ACHN (cell line): ENCODE measurements at regions not wholly inside any gene's neighbourhood (a gene's known extent, or its start where the extent isn't known, plus 50 kb on each side); places are given as distances from the start of the nearest gene placed in this dataset.

ENCODE experiments used
- DNase-seq: peaks from one replicate; pipeline ENCODE4 v3.0.0-alpha.2; 2015
- in situ Hi-C: cut with HindIII; loops from 2 replicates; pipeline ENCODE4 v1.10.0; 2017; ENCODE audit warnings: low sequenced_read_pairs, low pct_ligation_motif_present, low pct_unique_long_range_greater_than_20kb

- DNase-seq: no peak
- in situ Hi-C loops: no loop called here
Observed at GRCh38 chr9:86541014-86541570, 186.9 kb upstream of the TUT7 start.

DNA sequence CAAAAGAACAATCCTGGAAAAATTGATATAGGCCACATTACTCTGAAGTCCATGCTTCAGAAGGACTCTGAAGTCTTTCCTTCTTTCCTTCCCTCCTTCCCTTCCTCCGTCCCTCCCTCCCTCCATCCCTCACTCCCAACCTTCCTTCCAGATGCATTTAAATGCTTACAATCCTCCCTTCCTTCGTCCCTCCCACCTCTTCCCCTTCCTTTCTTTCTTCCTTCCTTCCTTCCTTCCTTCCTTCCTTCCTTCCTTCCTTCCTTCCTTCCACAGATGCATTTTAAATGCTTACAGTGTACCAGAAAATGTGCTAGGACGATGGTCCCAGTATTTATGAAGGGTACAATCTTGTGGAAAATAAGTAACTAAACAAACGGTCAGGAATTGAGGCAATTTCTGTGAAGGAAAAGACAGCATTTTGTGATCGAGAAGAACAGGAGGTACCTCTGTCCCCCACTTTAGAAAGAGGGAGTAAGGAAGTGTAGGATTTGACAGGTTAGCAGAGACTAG, 181.3 kb upstream of the TUT7 start:
- in situ Hi-C loops: no loop called here
- DNase-seq: no peak

GRCh38 chr9:86534572-86535258, 180.5 kb upstream of the TUT7 start:
- in situ Hi-C loops: no loop called here
- no peak for DNase-seq

DNA sequence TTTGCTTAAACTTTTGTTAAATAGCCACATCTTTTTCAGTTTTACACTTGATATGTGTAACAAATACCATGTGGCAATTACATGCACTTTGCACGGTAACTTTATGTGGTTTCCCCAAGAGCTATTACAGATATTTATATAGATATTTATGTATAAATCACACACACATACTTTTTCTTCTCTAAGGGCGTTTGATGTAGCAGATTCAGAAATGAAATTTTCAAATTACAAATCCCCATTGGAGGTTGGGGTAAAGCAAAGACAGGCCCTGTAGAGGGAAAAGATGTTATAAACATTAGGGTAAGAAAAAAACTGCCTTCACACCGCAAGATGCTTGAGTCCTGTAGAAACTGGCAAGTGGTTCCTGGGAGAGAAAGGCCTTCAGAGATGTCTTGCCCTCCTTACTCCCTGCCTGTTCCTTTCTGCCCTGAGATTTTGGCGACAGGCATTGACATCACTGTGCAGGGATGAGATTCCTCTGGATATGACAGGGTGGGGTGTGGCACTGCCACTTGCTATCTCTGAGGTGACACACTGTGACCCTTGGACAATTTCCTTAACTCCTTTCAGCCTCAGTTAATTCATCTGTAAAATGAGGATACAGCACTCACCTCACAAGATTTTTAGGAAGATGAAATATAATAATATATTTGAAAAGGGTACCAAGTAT, 177.9 kb upstream of the TUT7 start:
- in situ Hi-C loops: no loop called here
- no peak for DNase-seq

GRCh38 chr9:86531273-86531970, 177.2 kb upstream of the TUT7 start:
- in situ Hi-C loops: no loop called here

GRCh38 chr9:86529496-86530275, 175.5 kb upstream of the TUT7 start:
- in situ Hi-C loops: no loop called here
- DNase-seq: no peak

More at GRCh38 chr9:86531273-86531970, 177.2 kb upstream of the TUT7 start:
- no peak for DNase-seq

DNA sequence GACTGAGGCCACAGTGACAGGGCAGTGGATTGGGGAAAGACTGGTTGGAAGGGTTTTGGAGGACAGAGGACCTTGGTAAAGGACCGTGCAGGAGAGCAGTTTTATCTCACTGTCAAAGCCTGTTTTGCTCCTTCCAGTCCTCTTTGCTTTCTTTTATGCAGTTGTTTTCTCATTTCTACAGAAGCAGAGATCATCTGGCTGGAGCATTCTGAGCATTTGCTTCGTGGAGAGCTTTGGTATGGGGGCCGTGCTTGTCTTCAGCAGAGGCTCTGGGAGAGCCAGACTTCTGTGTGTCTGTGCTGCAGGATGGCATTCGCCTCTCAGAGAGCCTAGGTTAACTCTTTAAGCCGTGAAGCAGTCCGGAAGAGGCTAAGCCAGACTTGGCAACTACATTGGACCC, 171.8 kb upstream of the TUT7 start:
- DNase-seq: no peak
- in situ Hi-C loops: no loop called here

- no peak for DNase-seq
- in situ Hi-C loops: no loop called here
Observed at GRCh38 chr9:86525182-86525581, 171.0 kb upstream of the TUT7 start.

DNA sequence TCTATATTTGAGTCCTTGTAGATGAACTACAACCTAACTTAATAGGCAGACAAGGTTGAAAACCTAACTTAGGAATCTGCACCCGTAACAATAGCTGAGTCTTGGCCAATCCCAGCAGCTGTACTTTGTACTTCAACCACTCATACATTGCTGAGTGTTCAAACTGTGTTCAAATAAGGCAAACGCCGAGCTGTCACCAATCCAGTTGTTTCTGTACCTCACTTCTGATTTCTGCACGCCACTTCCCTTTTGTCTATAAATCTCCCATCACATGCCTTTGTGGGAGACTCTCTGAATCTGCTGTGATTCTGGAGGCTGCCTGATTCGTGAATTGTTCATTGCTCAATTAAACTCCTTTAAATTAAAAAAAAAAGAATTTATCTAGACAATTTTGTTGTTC, 167.8 kb upstream of the TUT7 start:
- in situ Hi-C loops: no loop called here
- DNase-seq: no peak

DNA sequence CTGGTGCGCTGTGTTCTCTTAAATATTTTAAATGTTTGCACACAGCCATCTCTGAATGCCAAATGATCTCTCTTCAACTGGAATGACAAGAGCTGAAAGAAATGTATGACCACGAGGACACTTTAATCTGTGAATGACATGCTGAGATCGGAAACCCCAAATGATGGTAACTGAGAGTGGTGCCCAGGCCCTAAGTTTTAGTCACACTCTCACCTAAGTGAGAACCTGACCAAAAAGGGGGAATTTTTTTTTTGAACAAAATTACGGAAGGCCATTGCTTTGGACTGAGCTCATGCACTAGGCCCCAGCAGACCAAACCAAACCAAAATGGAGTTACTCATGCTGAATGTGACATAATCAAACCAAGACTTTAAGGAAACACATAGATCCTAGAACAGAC, 167.1 kb upstream of the TUT7 start:
- no peak for DNase-seq
- in situ Hi-C loops: no loop called here

DNA sequence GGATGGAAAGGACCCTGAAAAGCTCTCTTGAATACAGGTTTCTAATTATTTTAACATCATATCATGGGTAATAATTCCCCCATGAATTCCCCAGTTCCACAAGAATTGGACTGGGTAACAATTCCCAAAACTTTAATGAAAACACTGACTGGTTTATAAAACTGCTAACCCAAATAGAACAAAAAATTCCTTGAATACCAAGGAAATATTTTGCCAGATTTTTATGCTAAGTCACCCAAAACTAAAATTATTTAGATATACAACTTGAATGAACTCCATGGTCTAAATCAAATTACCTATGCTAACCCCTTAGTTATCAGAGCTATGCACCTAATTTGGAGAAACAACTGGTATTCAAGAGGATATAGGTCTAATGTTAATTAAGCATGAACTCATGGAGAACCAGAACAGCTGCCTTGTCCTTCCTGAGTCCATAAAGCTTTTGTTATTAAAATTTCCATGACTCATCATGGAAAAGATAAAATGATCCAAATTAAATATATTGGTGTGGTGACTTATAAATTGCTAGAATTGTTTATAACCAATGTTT, 164.9 kb upstream of the TUT7 start:
- in situ Hi-C loops: no loop called here
- DNase-seq: no peak

- no peak for DNase-seq
- in situ Hi-C loops: no loop called here
Observed at GRCh38 chr9:86517475-86517874, 163.3 kb upstream of the TUT7 start.

DNA sequence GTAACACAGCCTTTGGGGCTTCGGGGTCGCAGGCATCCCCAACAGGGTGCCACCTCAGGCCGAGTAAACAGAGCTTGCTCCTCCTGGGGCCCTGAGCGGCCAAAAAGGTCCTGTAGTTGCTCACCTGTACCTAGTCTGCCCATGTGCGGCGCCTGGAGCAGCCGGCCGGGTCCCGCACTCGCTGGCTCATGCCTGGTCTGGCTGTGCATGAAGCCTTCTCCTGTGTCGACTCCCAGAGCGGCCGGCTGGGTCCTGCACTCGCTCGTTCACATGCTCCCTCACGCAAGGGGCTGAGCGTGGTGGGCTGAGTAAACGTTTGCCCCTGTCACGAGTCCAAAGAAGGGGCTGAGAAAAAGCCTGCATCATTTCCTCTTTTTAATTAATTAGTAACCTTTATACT, 162.4 kb upstream of the TUT7 start:
- no peak for DNase-seq
- in situ Hi-C loops: no loop called here

DNA sequence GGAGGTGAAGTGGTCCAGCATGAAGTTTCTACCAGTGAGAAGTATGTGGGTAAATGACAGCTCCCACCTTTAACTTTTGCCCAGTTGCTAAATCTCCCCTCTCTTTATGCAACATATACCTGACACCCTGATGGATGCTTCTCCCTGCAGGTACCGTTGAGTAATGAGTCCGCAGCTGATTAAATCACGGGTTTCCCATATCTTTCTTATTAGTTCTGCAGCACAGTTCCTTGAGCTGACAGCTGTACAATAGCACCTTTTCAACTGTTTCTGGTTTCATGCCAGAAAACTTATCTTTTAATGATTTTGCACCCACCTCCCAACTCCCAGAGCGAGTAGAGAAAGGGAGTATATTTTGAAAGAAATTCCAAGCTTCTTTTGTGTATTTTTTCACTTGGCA, 161.0 kb upstream of the TUT7 start:
- in situ Hi-C loops: no loop called here
- DNase-seq: no peak

GRCh38 chr9:86513429-86513828, 159.2 kb upstream of the TUT7 start:
- in situ Hi-C loops: no loop called here
- no peak for DNase-seq

DNA sequence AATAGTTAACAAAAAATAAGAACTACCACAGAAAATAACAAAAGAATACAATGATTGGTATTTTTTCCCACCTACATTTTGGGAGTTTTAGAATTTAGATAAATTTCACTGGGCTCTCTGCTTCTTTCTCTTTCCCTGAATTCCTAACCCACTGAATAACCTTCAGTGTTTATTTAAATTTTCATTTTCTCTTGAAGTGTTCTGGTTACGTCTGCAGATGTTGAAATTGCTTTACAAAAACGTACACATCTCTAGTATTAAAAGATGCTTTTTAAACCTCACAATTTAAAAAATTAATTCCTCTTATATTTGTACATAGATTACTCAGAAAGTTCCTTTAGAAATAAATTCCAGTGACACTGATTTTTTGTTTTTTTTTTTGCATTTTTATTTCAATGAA, 158.7 kb upstream of the TUT7 start:
- no peak for DNase-seq
- in situ Hi-C loops: no loop called here

DNA sequence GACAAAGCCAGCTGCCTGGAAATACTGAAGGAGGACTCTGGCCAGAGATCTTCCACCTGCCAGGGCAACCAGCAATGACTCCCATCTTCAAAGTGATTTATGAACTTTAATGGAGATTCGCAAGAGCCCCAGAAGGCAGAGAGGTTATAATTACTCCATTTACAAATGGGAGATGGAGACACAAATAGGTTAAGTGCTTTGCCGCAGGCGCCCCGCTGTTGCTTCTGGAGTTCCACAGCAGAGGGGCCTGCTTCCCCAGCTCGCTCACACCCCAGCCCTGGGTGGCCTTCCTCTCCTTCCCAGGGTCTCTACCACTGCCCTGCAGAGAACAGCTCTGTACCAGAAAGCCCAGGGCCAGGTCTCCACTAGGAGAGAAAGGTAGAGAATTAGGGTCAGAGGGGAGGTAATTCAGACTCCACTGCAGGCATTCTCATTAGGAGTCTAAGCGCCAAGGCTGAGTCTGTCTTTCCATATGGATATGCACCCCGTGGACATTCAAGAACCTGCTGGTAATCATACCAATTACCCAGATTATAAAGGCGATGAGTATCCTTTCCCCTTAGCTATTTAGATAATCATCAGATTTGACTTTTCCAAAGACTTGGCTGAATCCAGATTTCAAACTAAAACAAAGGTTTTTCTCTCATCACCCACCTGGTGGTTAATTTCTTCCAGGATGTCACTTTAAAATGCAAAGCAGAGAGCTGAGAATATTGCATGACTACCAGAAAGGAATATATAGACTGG, 157.6 kb upstream of the TUT7 start:
- DNase-seq: no peak
- in situ Hi-C loops: no loop called here
